ENCODE measurements at regions not wholly inside any gene's neighbourhood (a gene's known extent, or its start where the extent isn't known, plus 50 kb on each side); places are given as distances from the start of the nearest gene placed in this dataset.

DNA sequence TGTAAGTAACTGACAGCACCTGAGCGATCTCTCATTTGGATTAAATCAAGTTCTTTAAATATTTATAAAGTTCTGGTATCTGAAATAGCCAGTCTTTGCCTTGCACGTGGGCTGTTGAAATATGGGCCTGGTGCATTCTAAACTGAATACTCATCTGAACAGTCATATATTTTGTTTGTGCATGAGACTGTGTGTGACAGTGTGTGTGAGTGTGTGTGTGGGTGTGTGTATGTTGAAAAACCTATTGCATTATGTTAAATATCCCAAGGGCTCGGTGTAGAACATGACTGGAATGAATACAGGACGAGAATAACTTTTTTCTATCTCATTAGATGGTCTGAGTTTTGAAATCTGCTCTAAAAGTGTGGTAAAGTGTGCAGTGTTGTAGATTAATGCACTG is 82.4 kb upstream of the TOX3 start:
- Mint-ChIP-seq H3K36me3 (peaks cover 0 to 3% (median 0%) of the 10 kb centered on the region in 3 donors), H3K27ac (no peak overlapping the region), H3K4me3 (no peak overlapping the region), H3K4me1 (no peaks in the 10 kb centered on the region), H3K27me3 (ENCODE audit: low read depth in 3 of 3) (peaks cover 1 to 4% (median 3%) of the 10 kb centered on the region in 3 donors), H3K9me3 (peaks cover 0 to 8% (median 5%) of the 10 kb centered on the region in 6 donors)
- DNase-seq: no peak

GRCh38 chr16:52624891-52625290 is 77.9 kb upstream of the TOX3 start:
- no peak for DNase-seq
- H3K4me1 Mint-ChIP-seq: no peaks in the 10 kb centered on the region
- H3K36me3 Mint-ChIP-seq: no peaks in the 10 kb centered on the region
- peaks cover under 1 to 2% (median 2%) of the 10 kb centered on the region in 3 donors for H3K27me3 Mint-ChIP-seq (ENCODE audit: low read depth in 3 of 3)
- peaks cover 0 to 9% (median 3%) of the 10 kb centered on the region in 6 donors for H3K9me3 Mint-ChIP-seq
- no peak overlapping the region for H3K4me3 Mint-ChIP-seq
- H3K27ac Mint-ChIP-seq: no peak overlapping the region

DNA sequence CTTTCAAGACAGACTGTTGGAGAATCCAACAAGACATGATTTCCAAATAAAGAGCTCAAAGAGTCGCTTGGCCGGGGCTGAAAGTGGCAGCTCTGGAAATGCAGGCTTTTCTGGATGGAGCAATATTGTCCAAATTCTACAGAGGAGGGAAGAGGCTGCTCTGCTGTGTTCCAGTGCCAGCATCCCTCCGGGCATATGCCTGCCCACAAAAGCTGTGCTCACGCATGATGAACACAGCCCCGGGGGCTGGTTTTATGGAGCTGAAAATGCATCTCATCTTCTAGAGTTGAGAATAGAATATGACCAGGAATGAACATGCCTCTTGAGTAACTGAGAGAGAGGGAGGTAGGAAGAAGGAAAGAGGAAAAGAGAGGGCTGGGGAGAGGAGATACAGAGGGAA is 74.7 kb upstream of the TOX3 start:
- Mint-ChIP-seq H3K27ac (no peak overlapping the region), H3K36me3 (no peaks in the 10 kb centered on the region), H3K4me1 (no peaks in the 10 kb centered on the region), H3K9me3 (peaks cover 0 to 6% (median under 1%) of the 10 kb centered on the region in 6 donors), H3K27me3 (ENCODE audit: low read depth in 3 of 3) (peaks cover 0 to 3% (median 2%) of the 10 kb centered on the region in 3 donors), H3K4me3 (no peak overlapping the region)
- DNase-seq: no peak

DNA sequence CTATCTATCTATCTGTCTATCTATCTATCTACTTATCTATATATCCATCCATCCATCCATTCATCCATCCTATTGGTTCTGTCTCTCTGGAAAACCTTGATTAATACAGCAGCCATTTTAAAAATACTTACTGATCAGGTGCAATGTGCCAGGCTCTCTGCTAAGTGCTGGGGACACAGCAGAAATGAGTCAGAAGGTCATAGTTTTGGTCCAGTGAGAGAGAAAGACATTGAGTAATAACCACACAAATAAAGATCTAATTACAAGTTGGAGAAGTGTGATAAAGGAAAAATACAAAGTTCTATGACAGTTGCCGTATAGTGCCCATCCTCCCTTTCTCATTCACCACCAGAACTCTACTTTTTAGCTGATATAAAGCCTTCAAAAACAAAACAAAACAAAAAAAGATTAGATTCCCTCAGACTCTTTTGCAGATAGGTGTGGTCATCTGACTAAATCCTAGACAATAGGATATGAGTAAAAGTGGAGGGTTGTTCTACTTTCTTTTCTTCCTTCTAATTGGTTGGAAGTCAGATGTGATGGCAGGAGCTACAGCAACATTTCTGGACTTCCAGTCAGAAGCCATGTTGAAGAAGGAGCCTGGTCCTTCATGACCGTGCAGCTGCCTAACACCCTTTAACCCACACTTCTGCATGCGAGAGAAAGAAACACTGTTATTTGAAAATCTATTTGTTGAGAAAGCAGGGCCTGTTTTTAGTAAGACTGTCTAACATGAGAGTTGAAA is 72.0 kb upstream of the TOX3 start:
- no peak overlapping the region for H3K27ac Mint-ChIP-seq

GRCh38 chr16:52617591-52617990 is 70.6 kb upstream of the TOX3 start:
- Mint-ChIP-seq H3K4me1 (no peaks in the 10 kb centered on the region), H3K27ac (no peak overlapping the region), H3K36me3 (no peaks in the 10 kb centered on the region), H3K9me3 (peaks cover 0 to 3% (median 0%) of the 10 kb centered on the region in 6 donors), H3K4me3 (no peak overlapping the region), H3K27me3 (ENCODE audit: low read depth in 3 of 3) (peaks cover 0 to 5% (median 3%) of the 10 kb centered on the region in 3 donors)
- DNase-seq: no peak

More for the DNA sequence above, 72.0 kb upstream of the TOX3 start:
- Mint-ChIP-seq H3K4me3 (no peak overlapping the region), H3K4me1 (no peaks in the 10 kb centered on the region), H3K36me3 (no peaks in the 10 kb centered on the region), H3K27me3 (ENCODE audit: low read depth in 3 of 3) (peaks cover 0 to 5% (median 3%) of the 10 kb centered on the region in 3 donors), H3K9me3 (peaks cover 0 to 3% (median under 1%) of the 10 kb centered on the region in 6 donors)
- DNase-seq: no peak

DNA sequence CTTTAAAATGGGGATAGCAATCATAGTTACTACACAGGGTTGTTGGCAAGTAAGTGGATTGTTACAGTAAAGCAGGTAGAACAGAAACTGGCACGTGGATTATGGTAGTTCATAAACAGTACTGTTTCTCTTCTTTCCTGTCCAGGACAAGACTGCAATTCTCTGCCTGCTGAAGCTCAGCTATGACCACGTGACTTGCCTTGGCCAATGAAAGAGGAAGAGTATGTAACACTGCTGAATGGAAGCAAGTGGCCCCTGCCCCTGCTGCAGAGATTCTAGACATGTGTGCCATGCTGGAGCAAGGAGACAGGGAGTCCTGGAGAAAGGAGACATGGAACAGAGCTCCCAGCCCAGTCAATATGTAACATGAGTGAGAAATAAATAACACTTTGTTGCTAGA is 66.6 kb upstream of the TOX3 start:
- H3K9me3 Mint-ChIP-seq: no peaks in the 10 kb centered on the region
- H3K4me3 Mint-ChIP-seq: no peak overlapping the region
- H3K36me3 Mint-ChIP-seq: no peaks in the 10 kb centered on the region
- H3K4me1 Mint-ChIP-seq: no peaks in the 10 kb centered on the region
- no peak overlapping the region for H3K27ac Mint-ChIP-seq
- no peak for DNase-seq
- peaks cover 0 to 5% (median 4%) of the 10 kb centered on the region in 3 donors for H3K27me3 Mint-ChIP-seq (ENCODE audit: low read depth in 3 of 3)

DNA sequence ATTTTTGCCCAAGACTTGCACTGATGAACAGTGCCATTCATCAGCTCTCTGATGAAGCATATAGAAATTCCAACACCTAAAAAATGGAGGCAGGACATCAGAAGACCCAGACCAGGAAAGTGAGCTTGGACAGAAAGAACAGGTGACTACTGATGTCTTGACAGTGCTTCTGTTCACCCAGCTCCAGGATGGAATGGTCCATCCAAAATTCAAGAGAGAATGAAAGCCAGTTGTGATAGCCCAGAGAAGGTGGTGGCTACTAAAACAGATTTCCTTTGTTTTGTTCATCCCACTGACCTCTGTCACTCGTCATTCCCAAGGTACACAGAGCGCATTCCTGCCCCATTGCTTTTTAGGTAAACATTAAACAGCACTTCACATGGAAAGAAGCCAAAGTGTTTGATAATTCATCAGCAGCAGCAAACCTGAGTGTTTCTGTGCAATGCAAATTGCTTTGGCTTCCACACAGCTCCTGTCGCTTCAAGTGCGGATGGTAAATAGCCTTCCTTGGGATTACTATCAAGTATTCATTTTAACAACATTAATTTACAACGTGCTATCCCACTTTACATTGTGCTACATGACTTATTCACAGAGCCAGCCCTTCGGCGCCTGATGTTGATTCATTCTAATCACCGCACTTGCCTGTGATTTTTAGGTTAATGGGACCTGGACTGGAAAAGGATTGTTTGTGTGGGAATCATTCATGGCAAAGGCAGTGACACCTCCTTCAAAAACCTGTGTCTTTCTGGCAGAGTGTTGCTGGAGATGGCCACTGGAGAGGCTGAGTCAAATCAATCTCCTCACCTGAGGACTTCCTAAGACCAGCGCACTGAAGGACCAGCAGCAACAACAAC is 65.1 kb upstream of the TOX3 start:
- no peaks in the 10 kb centered on the region for H3K9me3 Mint-ChIP-seq
- H3K4me3 Mint-ChIP-seq: no peak overlapping the region
- DNase-seq: no peak
- no peaks in the 10 kb centered on the region for H3K4me1 Mint-ChIP-seq
- H3K27me3 Mint-ChIP-seq (ENCODE audit: low read depth in 3 of 3): peaks cover 0 to 5% (median 2%) of the 10 kb centered on the region in 3 donors
- no peak overlapping the region for H3K27ac Mint-ChIP-seq
- no peaks in the 10 kb centered on the region for H3K36me3 Mint-ChIP-seq

DNA sequence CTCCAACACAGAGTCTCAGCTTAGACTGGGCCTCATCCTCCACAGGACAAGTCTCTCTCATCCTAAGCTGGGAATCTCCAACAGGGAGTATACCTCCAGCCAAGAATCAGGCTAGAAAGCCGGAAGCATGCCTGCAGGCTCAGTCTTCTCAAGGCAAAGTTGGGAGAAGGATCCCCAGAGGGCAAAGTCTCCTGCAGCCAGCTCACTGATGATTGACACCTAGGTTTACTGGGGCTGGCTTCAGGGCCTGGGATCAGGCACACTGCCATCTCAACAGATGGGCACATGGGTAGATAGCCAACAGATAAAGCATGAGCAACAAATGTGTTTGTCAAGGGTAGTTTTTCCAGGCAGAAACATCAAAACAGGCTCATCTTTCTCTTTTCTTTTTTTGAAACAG is 56.1 kb upstream of the TOX3 start:
- H3K27me3 Mint-ChIP-seq (ENCODE audit: low read depth in 3 of 3): peaks cover 0 to 2% (median 0%) of the 10 kb centered on the region in 3 donors
- no peak for DNase-seq
- H3K36me3 Mint-ChIP-seq: no peaks in the 10 kb centered on the region
- H3K27ac Mint-ChIP-seq: no peak overlapping the region
- peaks cover 0 to 8% (median 0%) of the 10 kb centered on the region in 6 donors for H3K9me3 Mint-ChIP-seq
- H3K4me3 Mint-ChIP-seq: no peak overlapping the region
- H3K4me1 Mint-ChIP-seq: no peaks in the 10 kb centered on the region

DNA sequence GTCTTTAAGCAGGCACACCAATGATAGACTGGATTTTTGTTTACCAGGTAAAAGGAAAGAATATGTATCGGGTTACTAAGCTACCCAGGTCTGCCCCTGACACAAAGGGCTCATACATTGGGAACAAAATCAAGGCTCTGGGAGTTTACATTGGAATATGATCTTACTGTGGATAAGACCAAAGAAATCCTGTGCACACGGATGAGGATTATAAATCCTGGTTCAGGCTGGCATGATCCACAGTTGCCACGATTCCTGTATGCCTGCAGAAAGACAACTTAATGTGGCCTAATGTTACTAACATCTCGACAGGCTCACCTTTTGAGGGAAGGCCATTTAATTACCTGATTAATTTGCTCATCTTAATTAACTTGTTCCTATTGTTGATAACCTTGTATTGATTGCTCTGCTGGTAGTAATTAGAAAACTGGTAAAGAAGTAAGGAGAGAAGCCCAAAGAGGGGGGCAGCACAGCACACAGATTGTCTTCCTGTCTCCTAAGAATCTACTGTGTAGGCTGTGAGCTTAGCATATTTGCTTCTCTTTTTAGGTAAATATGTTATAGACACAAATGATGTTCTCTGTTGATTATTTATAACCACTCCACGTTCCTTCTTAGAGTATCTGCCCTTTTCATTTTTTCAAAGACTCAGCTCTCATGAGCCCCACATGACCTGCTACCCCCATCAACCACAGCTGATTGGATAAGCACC is 51.0 kb upstream of the TOX3 start:
- Mint-ChIP-seq H3K4me3 (no peak overlapping the region), H3K9me3 (peaks cover 0 to 2% (median under 1%) of the 10 kb centered on the region in 6 donors), H3K4me1 (no peaks in the 10 kb centered on the region), H3K36me3 (no peaks in the 10 kb centered on the region), H3K27me3 (ENCODE audit: low read depth in 3 of 3) (peaks cover 0 to 4% (median 0%) of the 10 kb centered on the region in 3 donors), H3K27ac (no peak overlapping the region)
- no peak for DNase-seq

GRCh38 chr16:52597073-52597771 is 50.3 kb upstream of the TOX3 start:
- Mint-ChIP-seq H3K9me3 (peaks cover 0 to 5% (median under 1%) of the 10 kb centered on the region in 6 donors), H3K36me3 (no peaks in the 10 kb centered on the region), H3K4me3 (no peak overlapping the region), H3K27me3 (ENCODE audit: low read depth in 3 of 3) (peaks cover 0 to 4% (median 0%) of the 10 kb centered on the region in 3 donors), H3K27ac (no peak overlapping the region), H3K4me1 (no peaks in the 10 kb centered on the region)
- DNase-seq: no peak

Measured in immature natural killer cell (primary cell).